WERI-Rb-1 (cell line): ENCODE measurements at regions not wholly inside any gene's neighbourhood (a gene's known extent, or its start where the extent isn't known, plus 50 kb on each side); places are given as distances from the start of the nearest gene placed in this dataset.

Experiments
- DNase-seq: peaks from one replicate; pipeline ENCODE4 v3.0.0-alpha.2; 2020
- H3K27ac ChIP-seq: fragments of 250-450 bp; sonication (Bioruptor Pico); 2 replicates; pipeline ENCODE4 v1.5.1; 2020; ENCODE audit warnings: mild to moderate bottlenecking, moderate library complexity
- H3K27me3 ChIP-seq: fragments of 250-450 bp; sonication (Bioruptor Pico); 2 replicates; pipeline ENCODE4 v1.5.1; 2021; ENCODE audit warnings: mild to moderate bottlenecking, low read depth, moderate library complexity; ENCODE audit not compliant: insufficient read depth, severe bottlenecking
- H3K36me3 ChIP-seq: fragments of 250-450 bp; sonication (Bioruptor Pico); 2 replicates; pipeline ENCODE4 v1.5.1; 2020; ENCODE audit warnings: mild to moderate bottlenecking, moderate library complexity
- H3K4me3 ChIP-seq: 2 replicates; pipeline ENCODE4 v1.5.1; 2011; ENCODE audit warnings: low read depth, mild to moderate bottlenecking, control low read depth, low read length
- H3K9me3 ChIP-seq: fragments of 250-450 bp; sonication (Bioruptor Pico); 2 replicates; pipeline ENCODE4 v1.5.1; 2021; ENCODE audit warnings: mild to moderate bottlenecking, moderate library complexity; ENCODE audit not compliant: severe bottlenecking
- TF ChIP-seq, protein P1 (sequence below): IDR thresholded peaks from 2 replicates; pipeline ENCODE4 v1.5.1; 2011; ENCODE audit warnings: low read depth, mild to moderate bottlenecking, control low read depth, inconsistent platforms, low read length

DNA sequence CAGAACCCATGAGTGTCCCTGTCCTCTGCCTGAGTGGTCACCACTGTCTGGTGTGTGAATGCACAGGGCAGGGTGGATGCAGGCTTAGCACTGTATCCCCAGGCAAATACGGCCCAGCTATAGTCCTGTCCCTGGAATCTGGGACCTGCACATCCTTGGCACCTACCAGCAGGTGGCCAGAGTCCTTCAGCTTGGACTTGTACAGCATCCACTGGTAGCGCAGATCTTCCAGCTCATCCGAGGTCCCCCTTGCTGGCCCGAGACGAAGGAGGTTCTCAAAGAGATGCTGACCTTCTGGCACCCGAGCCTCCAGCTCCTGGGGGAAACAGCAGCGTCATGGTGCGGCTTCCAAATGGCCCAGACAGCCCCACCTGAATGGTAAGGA is 83.4 kb downstream of the SYNE3 start:
- no peak for DNase-seq
- Histone ChIP-seq H3K36me3 (no peaks in the 10 kb centered on the region), H3K4me3 (no peak overlapping the region), H3K9me3 (no peaks in the 10 kb centered on the region), H3K27ac (no peak overlapping the region), H3K27me3 (no peaks in the 10 kb centered on the region)
- TF ChIP-seq, protein P1, sequence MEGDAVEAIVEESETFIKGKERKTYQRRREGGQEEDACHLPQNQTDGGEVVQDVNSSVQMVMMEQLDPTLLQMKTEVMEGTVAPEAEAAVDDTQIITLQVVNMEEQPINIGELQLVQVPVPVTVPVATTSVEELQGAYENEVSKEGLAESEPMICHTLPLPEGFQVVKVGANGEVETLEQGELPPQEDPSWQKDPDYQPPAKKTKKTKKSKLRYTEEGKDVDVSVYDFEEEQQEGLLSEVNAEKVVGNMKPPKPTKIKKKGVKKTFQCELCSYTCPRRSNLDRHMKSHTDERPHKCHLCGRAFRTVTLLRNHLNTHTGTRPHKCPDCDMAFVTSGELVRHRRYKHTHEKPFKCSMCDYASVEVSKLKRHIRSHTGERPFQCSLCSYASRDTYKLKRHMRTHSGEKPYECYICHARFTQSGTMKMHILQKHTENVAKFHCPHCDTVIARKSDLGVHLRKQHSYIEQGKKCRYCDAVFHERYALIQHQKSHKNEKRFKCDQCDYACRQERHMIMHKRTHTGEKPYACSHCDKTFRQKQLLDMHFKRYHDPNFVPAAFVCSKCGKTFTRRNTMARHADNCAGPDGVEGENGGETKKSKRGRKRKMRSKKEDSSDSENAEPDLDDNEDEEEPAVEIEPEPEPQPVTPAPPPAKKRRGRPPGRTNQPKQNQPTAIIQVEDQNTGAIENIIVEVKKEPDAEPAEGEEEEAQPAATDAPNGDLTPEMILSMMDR = peak; percentile 16; the same call in 1 of the 2 replicates

DNA sequence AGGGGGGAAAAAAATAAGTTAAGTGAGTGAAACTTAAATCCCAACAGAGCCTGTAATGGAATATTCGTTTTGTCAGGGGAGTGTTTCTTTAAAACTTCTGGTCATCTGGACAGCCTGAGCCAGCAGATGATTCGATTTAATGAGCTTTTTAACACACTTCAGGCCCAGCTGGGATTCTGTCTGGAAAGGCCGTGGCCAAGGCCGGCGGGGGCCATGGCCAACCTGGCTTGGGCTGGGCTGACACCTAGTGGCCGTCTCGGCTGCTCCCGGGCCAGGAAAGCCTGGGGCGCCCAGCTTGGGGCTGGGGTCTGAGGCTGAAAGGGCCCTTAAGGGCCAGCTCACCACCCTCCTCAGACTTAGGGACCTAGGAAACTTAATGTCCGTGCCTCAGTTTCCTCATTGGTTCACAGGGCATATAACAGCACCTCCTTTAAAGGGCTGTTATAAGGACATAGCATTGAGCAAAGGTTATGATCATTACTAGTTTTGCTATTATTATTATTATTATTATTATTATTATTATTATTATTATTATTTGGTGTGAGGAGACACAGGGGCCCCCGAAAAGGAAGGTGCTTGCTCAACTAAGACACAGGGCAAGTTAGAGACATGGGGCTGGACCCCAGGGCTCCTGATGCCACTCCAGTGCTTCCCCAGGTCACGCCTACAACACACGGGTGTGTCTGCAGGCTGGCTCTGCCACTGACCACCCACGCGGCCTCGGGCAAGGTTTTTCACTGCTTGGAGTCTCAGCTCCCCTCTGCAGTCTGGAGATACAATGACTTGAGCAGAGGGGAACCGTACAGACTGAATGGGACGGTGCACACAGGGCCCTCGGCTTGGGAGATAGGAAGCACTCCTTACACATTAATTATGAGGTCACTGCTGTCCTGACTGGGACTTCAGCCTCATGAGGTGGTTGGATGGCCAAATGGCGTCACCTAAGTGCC is 84.0 kb downstream of the SYNE3 start:
- Histone ChIP-seq H3K4me3 (no peak overlapping the region), H3K27ac (peak overlapping the region; percentile 46)

DNA sequence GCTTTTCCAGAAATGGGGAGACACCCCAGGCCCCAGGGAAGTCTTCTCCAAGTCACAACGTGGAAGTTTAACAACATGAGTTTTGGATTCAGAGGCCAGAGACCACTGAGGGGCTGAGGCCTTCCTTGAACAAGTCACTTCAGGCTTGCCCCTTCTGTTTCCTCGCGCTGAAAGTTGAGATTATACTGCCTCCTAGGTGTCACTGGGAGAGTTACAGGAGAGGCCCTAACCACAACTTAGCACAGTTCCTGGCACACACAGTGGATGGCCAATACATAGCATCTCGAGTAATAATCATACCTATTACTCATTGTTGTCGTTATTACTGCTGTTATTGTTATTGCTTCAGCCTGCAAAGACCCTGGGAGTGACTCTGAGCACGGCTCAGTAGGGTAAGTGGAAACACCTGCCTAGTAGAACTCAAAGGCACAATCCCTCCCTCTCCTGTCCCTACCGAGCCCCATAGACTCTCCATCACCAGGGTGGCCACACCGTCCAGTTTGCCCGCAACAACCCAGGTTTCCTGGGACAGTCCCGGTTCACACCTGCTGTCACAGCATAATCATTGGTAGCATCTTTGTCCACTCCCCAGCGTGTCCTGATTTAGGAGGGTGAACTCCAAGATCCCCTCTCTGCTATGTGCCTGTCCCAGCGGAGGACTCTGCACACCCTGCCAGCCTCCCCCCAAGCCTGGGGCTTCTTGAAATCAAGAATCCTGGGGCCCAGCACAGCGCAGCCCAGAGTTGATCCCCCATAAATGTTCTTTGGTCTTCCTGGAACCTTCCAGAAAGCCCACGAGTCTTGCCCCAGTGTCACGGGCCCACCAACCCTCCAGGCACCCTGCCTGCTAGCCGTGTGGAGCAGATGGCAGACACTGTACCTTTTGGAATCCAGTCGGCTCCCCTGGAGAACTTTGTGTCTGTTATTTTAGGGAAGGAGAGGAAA is 85.0 kb downstream of the SYNE3 start:
- H3K4me3 ChIP-seq = no peak overlapping the region
- no peaks in the 10 kb centered on the region for H3K9me3 ChIP-seq
- TF ChIP-seq, protein P1 = peak; percentile 72
- H3K27me3 ChIP-seq = no peaks in the 10 kb centered on the region
- peak; percentile 41 for DNase-seq
- peak overlapping the region; percentile 46 for H3K27ac ChIP-seq
- H3K36me3 ChIP-seq = no peaks in the 10 kb centered on the region

More for the DNA sequence above, 84.0 kb downstream of the SYNE3 start:
- Histone ChIP-seq H3K27me3 (no peaks in the 10 kb centered on the region), H3K9me3 (no peaks in the 10 kb centered on the region), H3K36me3 (no peaks in the 10 kb centered on the region)
- DNase-seq = peak; percentile 81
- TF ChIP-seq, protein P1 = peak; percentile 93

- H3K4me3 ChIP-seq = no peak overlapping the region
- DNase-seq = no peak
- no peak overlapping the region for H3K27ac ChIP-seq
- H3K36me3 ChIP-seq = no peaks in the 10 kb centered on the region
- H3K9me3 ChIP-seq = no peaks in the 10 kb centered on the region
- H3K27me3 ChIP-seq = no peaks in the 10 kb centered on the region
- TF ChIP-seq, protein P1 = no peak
These were observed 87.9 kb downstream of the SYNE3 start for GRCh38 chr14:95428557-95428956.

DNA sequence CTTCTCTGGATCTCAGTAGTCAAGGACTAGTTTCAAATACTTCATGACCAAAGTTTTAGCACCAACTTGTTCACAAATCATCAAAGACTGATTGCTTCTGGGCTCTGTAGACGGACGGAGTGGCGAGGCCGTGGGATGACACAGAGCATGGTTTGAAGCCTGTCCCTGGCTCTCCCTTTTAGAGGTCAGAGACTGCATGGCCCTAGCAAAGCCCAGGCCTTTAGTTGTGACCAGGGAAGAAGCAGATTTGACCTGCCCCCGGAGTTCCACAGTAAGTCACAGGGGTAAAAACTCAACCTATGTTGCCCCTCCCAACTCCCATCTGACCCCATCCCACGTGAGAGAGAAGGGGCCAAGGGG is 90.4 kb downstream of the SYNE3 start:
- DNase-seq = no peak
- no peak overlapping the region for H3K4me3 ChIP-seq
- no peaks in the 10 kb centered on the region for H3K9me3 ChIP-seq
- H3K27ac ChIP-seq = no peak overlapping the region
- H3K27me3 ChIP-seq = no peaks in the 10 kb centered on the region
- TF ChIP-seq, protein P1 = no peak
- H3K36me3 ChIP-seq = no peaks in the 10 kb centered on the region
